MM.1S (cell line): ENCODE measurements at regions not wholly inside any gene's neighbourhood (a gene's known extent, or its start where the extent isn't known, plus 50 kb on each side); places are given as distances from the start of the nearest gene placed in this dataset.

Source experiments
- CTCF ChIP-seq: fragments of 300-600 bp; sonication (generic); IDR thresholded peaks from 2 replicates; pipeline ENCODE4 v1.5.1; 2016; ENCODE audit warnings: antibody characterized with exemption, low read length, mixed read lengths
- EZH2 ChIP-seq: fragments of 300-600 bp; sonication (generic); optimal IDR thresholded peaks from 2 replicates; pipeline ENCODE3; 2017; ENCODE audit warnings: low read depth, mild to moderate bottlenecking, antibody characterized with exemption, low read length, mixed read lengths
- EZH2phosphoT487 ChIP-seq: fragments of 300-600 bp; sonication (generic); IDR thresholded peaks from 2 replicates; pipeline ENCODE4 v1.6.1; 2018; ENCODE audit warnings: antibody characterized with exemption, low read length

DNA sequence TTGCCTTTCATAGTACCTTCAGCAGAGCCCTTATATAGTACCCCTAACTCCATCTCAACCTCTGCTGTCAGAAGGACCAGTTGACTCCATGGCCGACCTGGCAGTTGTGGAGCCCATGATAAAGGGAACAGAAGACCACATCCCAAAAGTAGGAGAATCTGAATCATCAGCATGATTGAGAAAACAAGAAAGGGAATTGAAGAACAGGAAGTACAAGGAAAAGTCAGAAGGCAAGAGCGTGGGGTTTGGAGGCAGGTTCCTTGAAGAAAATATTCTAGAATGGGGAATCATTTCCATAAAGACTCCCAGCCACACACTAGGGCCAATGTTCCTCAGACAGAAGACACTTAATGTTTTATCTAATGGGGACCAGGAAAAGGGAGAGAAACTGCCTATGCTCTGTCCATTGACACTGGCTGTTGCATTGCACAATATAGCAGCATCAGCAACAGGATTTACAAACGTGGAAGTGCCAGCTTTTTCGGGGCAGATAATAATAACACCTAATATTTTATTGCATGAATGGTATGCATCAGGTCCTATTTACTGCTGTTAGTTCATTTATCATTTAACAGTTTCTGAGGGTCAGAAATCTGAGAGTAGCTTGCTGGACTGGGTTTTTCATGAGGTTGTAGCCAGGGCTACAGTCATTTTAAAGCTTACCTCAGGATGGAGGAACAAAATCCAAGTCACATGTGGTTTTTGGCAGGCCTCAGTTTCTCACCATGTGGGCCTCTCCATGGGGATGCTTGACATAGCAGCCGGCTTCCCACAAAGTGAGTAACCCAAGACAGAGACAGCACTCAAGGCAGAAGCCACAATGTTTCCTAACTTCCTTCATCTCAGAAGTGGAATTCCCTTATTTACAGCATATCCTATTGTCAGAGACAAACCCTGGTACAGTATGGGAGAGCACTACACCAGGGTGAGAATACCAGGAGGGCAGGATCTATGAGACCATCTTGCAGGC is 483.4 kb downstream of the PLPP3 start:
- TF ChIP-seq CTCF (no peak), EZH2phosphoT487 (no peak), EZH2 (no peak)
